Activated B cell treated with CpG ODN at 0.5 μM for 24 hours (primary cell): ENCODE measurements at regions not wholly inside any gene's neighbourhood (a gene's known extent, or its start where the extent isn't known, plus 50 kb on each side); places are given as distances from the start of the nearest gene placed in this dataset.

ENCODE experiments used
- ATAC-seq: fragments of 200-7000 bp; cut with Tn5 transposase; one replicate; pipeline ENCODE4 v1.10.0; 2021; ENCODE audit warnings: low read depth, mild to moderate bottlenecking, moderate library complexity
- CTCF ChIA-PET: fragments of 350-600 bp; sonication (Branson Sonifier 250); formaldehyde crosslinking; loops from one replicate; lab custom pipeline; 2021; ENCODE audit warnings: antibody characterized with exemption; lab: Charles Lee
- POLR2A ChIA-PET: fragments of 350-600 bp; sonication (Branson Sonifier 250); formaldehyde crosslinking; loops from one replicate; lab custom pipeline; 2021; ENCODE audit warnings: antibody characterized with exemption; lab: Charles Lee
- DNase-seq: peaks from one replicate; pipeline ENCODE4 v3.0.0; 2022
- H3K27ac Mint-ChIP-seq: one replicate; pipeline ENCODE4 v1.8.0; 2020; ENCODE audit warnings: mixed read lengths
- H3K27me3 Mint-ChIP-seq: one replicate; pipeline ENCODE4 v1.8.0; 2021; ENCODE audit warnings: mixed read lengths
- H3K36me3 Mint-ChIP-seq: one replicate; pipeline ENCODE4 v1.8.0; 2021; ENCODE audit warnings: low read depth, mixed read lengths
- H3K4me1 Mint-ChIP-seq: one replicate; pipeline ENCODE4 v1.8.0; 2021; ENCODE audit warnings: mixed read lengths
- H3K4me3 Mint-ChIP-seq: one replicate; pipeline ENCODE4 v1.8.0; 2020; ENCODE audit warnings: mild to moderate bottlenecking, mixed read lengths
- H3K9me3 Mint-ChIP-seq: one replicate; pipeline ENCODE4 v1.8.0; 2020; ENCODE audit warnings: mixed read lengths
- CTCF ChIP-seq: fragments of 200-600 bp; IDR thresholded peaks from one replicate; pipeline ENCODE4 v1.8.0; 2022; ENCODE audit warnings: antibody characterized with exemption, mild to moderate bottlenecking
- intact Hi-C: fragments of 100-400 bp; cut with micrococcal nuclease; formaldehyde crosslinking; loops from one replicate; pipeline ENCODE4 v1.15.1; 2024

GRCh38 chr13:104571893-104572229, 1505.6 kb upstream of the SLC10A2 start:
- Mint-ChIP-seq H3K27me3 (no peaks in the 10 kb centered on the region), H3K4me3 (no peak overlapping the region), H3K36me3 (no peaks in the 10 kb centered on the region), H3K4me1 (no peaks in the 10 kb centered on the region), H3K27ac (no peak overlapping the region), H3K9me3 (peaks cover 2% of the 10 kb centered on the region)
- CTCF ChIA-PET, result no interaction called here
- POLR2A ChIA-PET, result no interaction called here
- intact Hi-C loops, result loop anchor here (2.0 kb wide), 1 partner anchor 1965 kb away; no protein-coding TSS in a partner anchor
- ATAC-seq (no peak), DNase-seq (no peak)
- TF ChIP-seq CTCF, result no peak

GRCh38 chr13:104571161-104571892, 1505.1 kb upstream of the SLC10A2 start:
- no peak for ATAC-seq
- DNase-seq, result no peak
- Mint-ChIP-seq H3K27me3 (no peaks in the 10 kb centered on the region), H3K27ac (no peak overlapping the region), H3K4me3 (no peak overlapping the region), H3K9me3 (peaks cover 2% of the 10 kb centered on the region), H3K4me1 (no peaks in the 10 kb centered on the region), H3K36me3 (no peaks in the 10 kb centered on the region)
- ChIA-PET CTCF (no interaction called here), POLR2A (no interaction called here)
- intact Hi-C loops, result loop anchor here (2.0 kb wide), 1 partner anchor 1965 kb away; no protein-coding TSS in a partner anchor
- TF ChIP-seq CTCF, result no peak

- no peaks in the 10 kb centered on the region for H3K4me1 Mint-ChIP-seq
- CTCF ChIA-PET, result no interaction called here
- H3K36me3 Mint-ChIP-seq, result no peaks in the 10 kb centered on the region
- peaks cover 5% of the 10 kb centered on the region for H3K9me3 Mint-ChIP-seq
- no peaks in the 10 kb centered on the region for H3K27me3 Mint-ChIP-seq
- intact Hi-C loops, result no loop called here
- H3K4me3 Mint-ChIP-seq, result no peak overlapping the region
- ATAC-seq, result no peak
- no peak for DNase-seq
- TF ChIP-seq CTCF, result no peak
- POLR2A ChIA-PET, result no interaction called here
- no peak overlapping the region for H3K27ac Mint-ChIP-seq
Observed at GRCh38 chr13:104567114-104567513, 1500.9 kb upstream of the SLC10A2 start.

GRCh38 chr13:104565888-104566287, 1499.7 kb upstream of the SLC10A2 start:
- Mint-ChIP-seq H3K36me3 (no peaks in the 10 kb centered on the region), H3K9me3 (peaks cover 5% of the 10 kb centered on the region), H3K27ac (no peak overlapping the region), H3K27me3 (no peaks in the 10 kb centered on the region), H3K4me3 (no peak overlapping the region), H3K4me1 (no peaks in the 10 kb centered on the region)
- TF ChIP-seq CTCF, result no peak
- DNase-seq (no peak), ATAC-seq (no peak)
- ChIA-PET POLR2A (no interaction called here), CTCF (no interaction called here)
- intact Hi-C loops, result no loop called here

GRCh38 chr13:104553896-104554295, 1487.7 kb upstream of the SLC10A2 start:
- Mint-ChIP-seq H3K4me3 (no peak overlapping the region), H3K4me1 (no peaks in the 10 kb centered on the region), H3K9me3 (peaks cover 7% of the 10 kb centered on the region), H3K36me3 (no peaks in the 10 kb centered on the region), H3K27ac (no peak overlapping the region), H3K27me3 (no peaks in the 10 kb centered on the region)
- TF ChIP-seq CTCF, result no peak
- ChIA-PET POLR2A (no interaction called here), CTCF (no interaction called here)
- intact Hi-C loops, result no loop called here
- ATAC-seq (no peak), DNase-seq (no peak)
